Right atrium auricular region (tissue), 2 donors: ENCODE measurements at regions not wholly inside any gene's neighbourhood (a gene's known extent, or its start where the extent isn't known, plus 50 kb on each side); places are given as distances from the start of the nearest gene placed in this dataset.

Source experiments
- DNase-seq: peaks from one replicate; pipeline ENCODE4 v3.0.0-alpha.2; 2019; ENCODE audit warnings: low spot score
- H3K27ac ChIP-seq, 2 donors: fragments of 200-600 bp; sonication (generic); 1 replicate in 1 of 2; 2 replicates in 1 of 2; pipeline ENCODE4 v1.5.1; 2016 to 2019
- H3K27me3 ChIP-seq, 2 donors: fragments of 200-600 bp; sonication (generic); one replicate each; pipeline versions ENCODE4 v1.5.1 to v1.6.0; 2017 to 2019
- H3K36me3 ChIP-seq: fragments of 200-600 bp; sonication (generic); one replicate; pipeline ENCODE4 v1.5.1; 2016
- H3K4me1 ChIP-seq, 2 donors: fragments of 200-600 bp; sonication (generic); one replicate each; pipeline versions ENCODE4 v1.5.1 to v1.6.0; 2017 to 2019
- H3K4me3 ChIP-seq, 2 donors: fragments of 200-600 bp; sonication (generic); 1 replicate in 1 of 2; 2 replicates in 1 of 2; pipeline ENCODE4 v1.5.1; 2017 to 2019; ENCODE audit warnings: mild to moderate bottlenecking in 1 of 2, moderate library complexity in 1 of 2
- H3K9me3 ChIP-seq, 2 donors: fragments of 200-600 bp; sonication (generic); one replicate each; pipeline ENCODE4 v1.5.1; 2019
- CTCF ChIP-seq, 2 donors: fragments of 200-600 bp; sonication (generic); IDR thresholded peaks; one replicate each; pipeline ENCODE4 v1.5.1; 2019; ENCODE audit warnings: antibody characterized with exemption in 2 of 2

GRCh38 chr2:155689791-155690190, 642.7 kb downstream of the NR4A2 start:
- Histone ChIP-seq H3K4me1 (no peaks in the 10 kb centered on the region), H3K27me3 (no peaks in the 10 kb centered on the region), H3K36me3 (no peaks in the 10 kb centered on the region), H3K9me3 (no peaks in the 10 kb centered on the region), H3K4me3 (no peak overlapping the region), H3K27ac (no peak overlapping the region)
- no peak for DNase-seq
- TF ChIP-seq CTCF (IDR thresholded peaks at IDR 0.05): no peak

DNA sequence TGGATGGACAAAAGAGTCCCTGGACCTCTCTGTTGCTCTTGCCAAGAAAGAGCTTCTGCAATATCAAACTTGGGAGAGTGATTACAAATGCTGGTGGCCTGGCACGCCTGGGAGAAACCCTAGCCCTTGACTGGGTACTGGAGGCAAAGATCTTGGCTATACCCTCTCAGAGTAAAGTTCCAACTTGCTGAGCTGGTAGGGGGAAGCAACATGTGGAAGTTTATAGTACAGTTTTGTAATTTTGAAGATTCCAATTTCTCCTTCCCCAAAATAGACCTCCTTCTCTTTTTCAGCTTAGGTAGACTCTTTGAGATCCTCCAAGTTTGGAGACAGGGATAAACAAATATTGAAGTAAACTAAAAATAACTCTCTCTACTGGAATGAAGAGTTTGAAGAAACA, 645.3 kb downstream of the NR4A2 start:
- Histone ChIP-seq H3K36me3 (no peaks in the 10 kb centered on the region), H3K27ac (no peak overlapping the region), H3K4me3 (no peak overlapping the region), H3K27me3 (no peaks in the 10 kb centered on the region), H3K4me1 (no peaks in the 10 kb centered on the region), H3K9me3 (no peaks in the 10 kb centered on the region)
- TF ChIP-seq CTCF (IDR thresholded peaks at IDR 0.05): no peak
- DNase-seq: no peak

DNA sequence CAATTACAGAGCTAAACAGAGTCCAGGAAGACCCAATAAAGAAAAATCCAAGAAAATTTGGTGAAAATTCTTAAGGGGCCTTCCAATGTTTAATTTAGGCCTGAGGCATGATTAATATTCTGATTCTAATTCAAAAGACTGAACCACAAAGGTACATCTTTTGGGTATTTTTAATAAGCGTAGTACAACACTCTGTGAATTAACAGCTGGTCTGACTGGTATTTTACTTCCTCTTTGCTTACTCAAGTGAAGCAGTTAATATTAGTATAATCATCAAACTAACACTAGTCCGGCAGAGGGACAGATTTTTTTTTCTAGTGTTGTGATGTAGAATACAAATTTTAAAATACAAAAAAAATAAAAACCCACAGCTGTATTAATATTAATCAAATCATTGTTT, 652.9 kb downstream of the NR4A2 start:
- H3K4me3 ChIP-seq: no peak overlapping the region
- H3K4me1 ChIP-seq: no peaks in the 10 kb centered on the region
- no peaks in the 10 kb centered on the region for H3K27me3 ChIP-seq
- H3K36me3 ChIP-seq: no peaks in the 10 kb centered on the region
- no peak for TF ChIP-seq CTCF (IDR thresholded peaks at IDR 0.05)
- no peak for DNase-seq
- H3K27ac ChIP-seq: no peak overlapping the region
- H3K9me3 ChIP-seq: peaks cover 0 to 4% of the 10 kb centered on the region in 2 donors

DNA sequence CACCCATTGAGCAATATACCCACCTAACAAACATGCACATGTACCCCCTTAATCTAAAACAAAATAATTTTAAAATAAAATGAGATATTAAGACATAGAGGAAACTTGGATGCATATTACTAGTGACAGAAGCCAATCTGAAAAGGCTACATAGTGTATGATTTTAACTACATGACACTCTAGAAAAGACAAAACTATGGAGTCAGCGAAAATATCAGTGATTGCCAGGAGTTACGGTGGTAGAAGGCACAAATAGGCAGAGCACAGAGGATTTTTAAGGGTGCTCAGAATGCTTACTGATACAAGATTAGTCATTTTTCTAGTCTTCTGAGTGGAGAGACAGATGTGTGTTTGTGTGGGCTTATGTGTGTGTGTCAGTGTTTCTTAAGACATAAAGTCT, 656.6 kb downstream of the NR4A2 start:
- DNase-seq: no peak
- H3K9me3 ChIP-seq: peaks cover 0 to 14% of the 10 kb centered on the region in 2 donors
- no peaks in the 10 kb centered on the region for H3K36me3 ChIP-seq
- H3K4me1 ChIP-seq: no peaks in the 10 kb centered on the region
- no peak overlapping the region for H3K27ac ChIP-seq
- no peak for TF ChIP-seq CTCF (IDR thresholded peaks at IDR 0.05)
- H3K4me3 ChIP-seq: no peak overlapping the region
- no peaks in the 10 kb centered on the region for H3K27me3 ChIP-seq

DNA sequence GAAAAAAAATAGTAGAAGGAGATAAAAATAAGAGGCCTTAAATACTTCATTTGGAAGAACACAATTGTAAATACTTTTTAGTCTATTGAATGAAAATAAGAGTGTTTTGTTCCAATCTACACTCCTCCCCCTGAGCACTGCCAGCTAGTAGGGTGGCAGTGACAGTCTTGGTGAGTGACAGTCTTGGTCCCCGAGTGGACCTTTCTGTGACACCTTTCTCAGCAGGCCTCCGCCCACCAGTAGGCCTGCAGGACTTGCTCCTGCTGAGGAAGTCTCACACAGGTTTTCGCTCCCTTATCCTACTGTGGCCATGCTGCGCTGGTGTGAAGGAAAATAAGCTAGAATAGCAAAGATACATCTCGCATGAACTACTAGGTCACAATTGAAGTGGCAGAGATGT, 666.8 kb downstream of the NR4A2 start:
- DNase-seq: no peak
- Histone ChIP-seq H3K4me1 (no peaks in the 10 kb centered on the region), H3K4me3 (no peak overlapping the region), H3K27me3 (no peaks in the 10 kb centered on the region), H3K36me3 (no peaks in the 10 kb centered on the region), H3K9me3 (no peaks in the 10 kb centered on the region), H3K27ac (no peak overlapping the region)
- TF ChIP-seq CTCF (IDR thresholded peaks at IDR 0.05): no peak

DNA sequence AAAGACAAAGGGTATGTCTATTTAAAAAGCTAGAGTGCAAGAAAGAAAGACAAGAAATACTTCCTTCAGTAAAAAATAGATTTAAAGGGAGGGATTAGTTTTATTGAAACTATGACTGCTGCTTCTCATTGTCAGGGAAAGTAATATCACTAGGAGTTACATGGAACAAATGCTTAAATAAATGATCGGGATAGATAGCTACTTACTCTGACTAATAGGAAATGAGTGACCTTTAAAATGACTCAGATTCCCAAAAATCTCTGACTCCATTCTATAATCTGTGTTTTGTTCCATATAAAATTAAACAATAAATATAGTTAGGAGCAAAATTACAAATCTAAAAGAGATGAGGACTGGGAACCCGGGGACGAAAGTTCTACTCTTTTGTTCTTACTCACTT, 669.3 kb downstream of the NR4A2 start:
- H3K4me3 ChIP-seq: no peak overlapping the region
- DNase-seq: no peak
- no peaks in the 10 kb centered on the region for H3K9me3 ChIP-seq
- no peaks in the 10 kb centered on the region for H3K4me1 ChIP-seq
- no peaks in the 10 kb centered on the region for H3K36me3 ChIP-seq
- no peaks in the 10 kb centered on the region for H3K27me3 ChIP-seq
- H3K27ac ChIP-seq: no peak overlapping the region
- no peak for TF ChIP-seq CTCF (IDR thresholded peaks at IDR 0.05)
